GM12872 (cell line): ENCODE measurements at regions not wholly inside any gene's neighbourhood (a gene's known extent, or its start where the extent isn't known, plus 50 kb on each side); places are given as distances from the start of the nearest gene placed in this dataset.

Source experiments
- TF ChIP-seq, protein P1 (sequence below): IDR thresholded peaks from 3 replicates; pipeline ENCODE4 v1.5.1; 2011; ENCODE audit warnings: low read depth, mild to moderate bottlenecking, low read length, moderate library complexity; ENCODE audit not compliant: insufficient read depth

DNA sequence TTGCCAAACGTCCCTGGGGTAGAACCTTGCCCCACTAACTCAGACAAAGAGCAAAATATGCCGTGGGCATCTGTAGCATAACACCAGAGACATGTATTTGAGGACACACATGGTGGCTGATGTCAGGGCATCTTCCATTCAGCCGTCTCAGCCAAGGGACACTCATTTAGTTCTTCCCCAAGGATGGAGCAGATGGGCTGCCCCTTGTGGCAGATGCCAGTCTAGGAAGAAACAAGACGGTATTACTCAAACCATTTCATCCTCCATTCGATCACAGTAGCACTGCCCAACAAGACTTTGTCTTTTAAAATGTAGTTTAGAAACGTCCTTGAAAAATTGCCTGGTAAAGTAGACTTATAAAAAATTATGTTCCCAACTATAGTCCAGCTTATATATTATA lies 937.6 kb upstream of the EEF2KMT start:
- TF ChIP-seq, protein P1, sequence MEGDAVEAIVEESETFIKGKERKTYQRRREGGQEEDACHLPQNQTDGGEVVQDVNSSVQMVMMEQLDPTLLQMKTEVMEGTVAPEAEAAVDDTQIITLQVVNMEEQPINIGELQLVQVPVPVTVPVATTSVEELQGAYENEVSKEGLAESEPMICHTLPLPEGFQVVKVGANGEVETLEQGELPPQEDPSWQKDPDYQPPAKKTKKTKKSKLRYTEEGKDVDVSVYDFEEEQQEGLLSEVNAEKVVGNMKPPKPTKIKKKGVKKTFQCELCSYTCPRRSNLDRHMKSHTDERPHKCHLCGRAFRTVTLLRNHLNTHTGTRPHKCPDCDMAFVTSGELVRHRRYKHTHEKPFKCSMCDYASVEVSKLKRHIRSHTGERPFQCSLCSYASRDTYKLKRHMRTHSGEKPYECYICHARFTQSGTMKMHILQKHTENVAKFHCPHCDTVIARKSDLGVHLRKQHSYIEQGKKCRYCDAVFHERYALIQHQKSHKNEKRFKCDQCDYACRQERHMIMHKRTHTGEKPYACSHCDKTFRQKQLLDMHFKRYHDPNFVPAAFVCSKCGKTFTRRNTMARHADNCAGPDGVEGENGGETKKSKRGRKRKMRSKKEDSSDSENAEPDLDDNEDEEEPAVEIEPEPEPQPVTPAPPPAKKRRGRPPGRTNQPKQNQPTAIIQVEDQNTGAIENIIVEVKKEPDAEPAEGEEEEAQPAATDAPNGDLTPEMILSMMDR, result no peak

DNA sequence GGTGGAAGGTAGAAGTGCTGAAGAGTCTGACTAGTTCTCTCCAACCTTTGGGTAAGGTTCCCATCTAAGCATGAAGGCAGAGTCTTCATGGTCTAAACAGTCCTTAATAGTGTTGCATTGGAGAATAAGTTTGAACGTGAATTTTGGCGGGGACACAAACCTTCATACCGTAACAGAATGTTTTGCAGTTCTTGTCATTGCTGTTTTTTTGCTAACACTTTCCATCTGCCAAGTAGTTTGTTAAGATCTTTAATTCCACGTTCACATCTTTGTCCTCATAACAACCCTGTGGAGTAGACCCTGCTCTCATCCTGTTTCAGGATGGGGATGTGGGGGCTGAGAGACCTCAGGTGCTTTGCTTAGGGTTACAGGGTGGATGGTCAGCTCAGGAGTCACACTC lies 936.9 kb upstream of the EEF2KMT start:
- TF ChIP-seq, protein P1, result no peak

DNA sequence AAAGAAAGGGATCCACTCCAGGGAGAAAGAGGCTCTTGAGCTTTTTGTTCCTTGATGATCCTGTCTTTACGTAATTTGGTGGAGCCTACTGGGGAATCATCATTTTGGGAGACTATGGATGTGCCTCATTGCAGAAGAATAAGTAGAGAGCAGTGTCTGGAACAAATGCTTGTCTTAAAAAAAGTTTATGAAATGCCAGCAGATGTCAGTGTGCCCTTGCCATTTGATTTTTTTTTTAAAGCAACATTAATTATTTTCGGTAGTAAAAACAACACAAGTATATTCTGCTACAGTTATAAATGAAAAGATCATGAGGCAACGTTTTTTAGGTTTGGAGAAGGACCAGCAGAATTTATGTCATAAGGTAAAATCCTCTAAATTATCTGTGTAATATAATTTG lies 934.8 kb upstream of the EEF2KMT start:
- TF ChIP-seq, protein P1, result no peak

DNA sequence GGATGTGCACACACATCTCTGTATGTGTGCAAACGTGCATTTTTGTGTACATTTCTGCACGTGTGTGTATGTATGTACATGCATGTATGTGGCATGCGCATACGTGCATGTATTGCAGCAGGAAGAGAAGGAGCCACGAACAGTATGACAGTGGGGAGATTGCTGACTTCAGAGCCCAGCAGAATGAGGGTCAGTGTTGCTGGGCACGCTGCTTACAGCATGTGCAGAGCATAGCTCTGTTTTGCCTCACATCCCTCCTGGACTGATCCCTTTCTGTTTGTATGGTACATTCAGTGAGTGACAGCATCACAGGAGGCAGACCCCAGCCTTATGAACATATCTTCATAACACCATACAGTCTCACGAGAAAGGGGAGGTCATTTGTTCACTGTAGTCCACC lies 934.0 kb upstream of the EEF2KMT start:
- TF ChIP-seq, protein P1, result no peak

DNA sequence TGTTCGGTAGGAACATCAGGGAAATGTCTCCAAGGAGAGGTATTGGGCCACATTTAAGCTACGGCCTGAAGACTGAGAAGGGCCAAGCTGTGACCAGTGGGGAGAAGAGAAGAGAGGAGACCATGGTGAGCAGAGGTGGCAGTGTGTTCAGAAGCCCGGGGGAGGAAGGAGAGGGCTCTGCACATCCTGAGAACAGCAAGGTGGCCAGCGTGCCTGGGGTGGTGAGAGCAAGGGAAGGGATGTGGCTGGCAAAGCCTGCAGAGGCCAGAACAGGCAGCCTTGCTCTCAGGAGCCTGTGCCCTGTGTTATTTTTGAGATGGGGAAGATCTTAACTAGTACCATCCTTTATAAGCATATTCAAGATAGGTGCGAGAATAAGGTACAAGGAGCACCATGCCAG lies 933.5 kb upstream of the EEF2KMT start:
- TF ChIP-seq, protein P1, result no peak

DNA sequence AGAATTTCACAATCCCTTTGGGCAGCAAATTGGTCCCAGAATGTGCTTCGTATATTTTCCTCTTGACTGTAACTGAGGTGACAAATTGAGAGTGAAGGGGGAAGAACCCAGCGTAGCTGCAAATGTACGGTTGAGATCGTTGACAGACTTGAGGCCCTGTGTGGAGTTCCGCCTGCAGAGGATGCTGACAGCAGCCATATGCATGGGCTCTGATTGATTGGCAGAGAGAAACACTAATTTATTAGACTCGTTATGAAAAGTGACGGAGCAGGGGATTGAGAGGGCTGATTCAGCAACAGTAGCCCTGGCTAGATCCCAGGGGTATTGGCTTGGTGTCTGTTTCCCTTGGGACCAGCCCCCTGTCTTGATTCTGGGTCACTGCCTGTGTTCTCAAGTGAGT lies 930.1 kb upstream of the EEF2KMT start:
- TF ChIP-seq, protein P1, result no peak

DNA sequence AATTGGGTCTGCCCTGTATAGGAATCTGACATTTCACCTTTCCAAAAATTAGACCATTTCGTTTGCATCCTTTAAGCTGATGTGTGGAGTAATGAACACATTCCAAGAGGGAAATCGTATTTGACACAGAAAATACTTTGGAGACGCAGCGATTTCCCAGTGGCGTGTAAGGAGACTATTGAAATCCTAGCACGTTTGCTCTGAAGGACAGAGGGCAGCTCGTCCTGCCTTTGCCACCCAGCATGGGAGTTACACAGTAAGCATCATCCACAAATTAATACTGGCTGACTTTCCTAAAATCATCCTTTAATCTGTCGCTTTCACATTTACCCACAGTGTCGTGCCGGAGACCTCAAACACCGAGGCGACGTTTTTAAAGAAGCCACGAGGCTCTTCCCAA lies 925.9 kb upstream of the EEF2KMT start:
- TF ChIP-seq, protein P1, result no peak
